Neural progenitor cell (in vitro differentiated cells): ENCODE measurements at regions not wholly inside any gene's neighbourhood (a gene's known extent, or its start where the extent isn't known, plus 50 kb on each side); places are given as distances from the start of the nearest gene placed in this dataset.

Experiments
- DNase-seq: peaks from one replicate; pipeline ENCODE4 v3.0.0-alpha.2; 2016; ENCODE audit warnings: low spot score
- H2AFZ ChIP-seq: fragments of 200-600 bp; sonication (generic); replicated peaks from 2 replicates; pipeline ENCODE4 v1.6.1; 2016; ENCODE audit warnings: antibody characterized with exemption
- H3F3A ChIP-seq: fragments of 200-600 bp; sonication (generic); 2 replicates; pipeline ENCODE4 v1.6.1; 2016; ENCODE audit warnings: antibody characterized with exemption, low read depth
- H3K27ac ChIP-seq: fragments of 200-600 bp; sonication (generic); 2 replicates; pipeline ENCODE4 v1.5.1; 2016; ENCODE audit warnings: mild to moderate bottlenecking
- H3K27me3 ChIP-seq: fragments of 200-600 bp; sonication (generic); 2 replicates; pipeline ENCODE4 v1.6.1; 2016; ENCODE audit warnings: mild to moderate bottlenecking, moderate library complexity
- H3K36me3 ChIP-seq: fragments of 200-600 bp; sonication (generic); 2 replicates; pipeline ENCODE4 v1.5.1; 2016
- H3K4me1 ChIP-seq: fragments of 200-600 bp; sonication (generic); 2 replicates; pipeline ENCODE4 v1.6.1; 2016; ENCODE audit warnings: mixed run types
- H3K4me2 ChIP-seq: fragments of 200-600 bp; sonication (generic); 2 replicates; pipeline ENCODE4 v1.6.1; 2016
- H3K4me3 ChIP-seq: fragments of 200-600 bp; sonication (generic); 2 replicates; pipeline ENCODE4 v1.5.1; 2016
- H3K79me2 ChIP-seq: fragments of 200-600 bp; sonication (generic); 2 replicates; pipeline ENCODE4 v1.6.1; 2016; ENCODE audit warnings: low read depth
- H3K9ac ChIP-seq: fragments of 200-600 bp; sonication (generic); 2 replicates; pipeline ENCODE4 v1.6.1; 2016
- H3K9me3 ChIP-seq: fragments of 200-600 bp; sonication (generic); 2 replicates; pipeline ENCODE4 v1.5.1; 2016; ENCODE audit warnings: low read depth
- H4K20me1 ChIP-seq: fragments of 200-600 bp; sonication (generic); 2 replicates; pipeline ENCODE4 v1.6.1; 2016; ENCODE audit warnings: low read depth
- H3K27ac Mint-ChIP-seq: 3 replicates; pipeline ENCODE4 v1.8.0; 2021; ENCODE audit warnings: mixed read lengths
- H3K27me3 Mint-ChIP-seq: 2 replicates; pipeline ENCODE4 v1.8.0; 2022; ENCODE audit warnings: low read depth, mild to moderate bottlenecking, inconsistent platforms, moderate library complexity, mixed read lengths; ENCODE audit not compliant: insufficient read depth
- H3K36me3 Mint-ChIP-seq: 3 replicates; pipeline ENCODE4 v1.8.0; 2021; ENCODE audit warnings: mixed read lengths
- H3K4me1 Mint-ChIP-seq: 3 replicates; pipeline ENCODE4 v1.8.0; 2021; ENCODE audit warnings: mixed read lengths
- H3K4me3 Mint-ChIP-seq: 3 replicates; pipeline ENCODE4 v1.8.0; 2021; ENCODE audit warnings: mild to moderate bottlenecking, moderate library complexity, mixed read lengths
- H3K9me3 Mint-ChIP-seq: 3 replicates; pipeline ENCODE4 v1.8.0; 2020; ENCODE audit warnings: mixed read lengths
- EZH2 ChIP-seq: fragments of 200-600 bp; sonication (generic); IDR thresholded peaks from 2 replicates; pipeline ENCODE4 v1.6.1; 2017; ENCODE audit warnings: antibody characterized with exemption, mild to moderate bottlenecking, moderate library complexity
- EZH2phosphoT487 ChIP-seq: fragments of 200-600 bp; sonication (generic); IDR thresholded peaks from 2 replicates; pipeline ENCODE4 v1.6.1; 2017; ENCODE audit warnings: antibody characterized with exemption
- TF ChIP-seq, protein P1 (sequence below): fragments of 200-600 bp; sonication (generic); IDR thresholded peaks from 2 replicates; pipeline ENCODE4 v1.5.1; 2017; ENCODE audit warnings: antibody characterized with exemption, mild to moderate bottlenecking

DNA sequence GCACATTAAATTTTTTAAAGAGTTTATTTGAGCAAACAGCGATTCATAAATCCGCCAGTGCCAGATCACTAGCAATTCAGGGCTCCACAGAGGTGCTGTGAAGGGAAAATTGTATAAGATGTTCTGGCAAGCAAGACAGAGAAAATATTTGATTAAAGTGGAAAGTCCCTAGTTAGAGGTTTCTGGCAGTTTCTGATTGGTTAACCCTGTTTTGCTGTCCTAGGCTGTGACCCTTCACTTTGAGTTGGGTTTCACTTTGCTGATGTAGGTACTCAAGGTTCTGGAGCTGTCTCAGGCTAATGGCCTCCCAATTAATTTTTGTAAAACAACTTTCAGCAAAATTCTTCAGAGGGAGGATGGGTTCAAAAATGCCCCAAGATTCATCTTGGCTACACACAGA lies 79.4 kb upstream of the NXPH1 start:
- no peak overlapping the region for H3K4me3 ChIP-seq
- no peaks in the 10 kb centered on the region for H3K4me1 ChIP-seq
- no peak for DNase-seq
- no peaks in the 10 kb centered on the region for H3F3A ChIP-seq
- no peaks in the 10 kb centered on the region for H3K9me3 ChIP-seq
- H3K27me3 ChIP-seq = no peaks in the 10 kb centered on the region
- H2AFZ ChIP-seq = no peak overlapping the region
- H3K27me3 Mint-ChIP-seq = no peaks in the 10 kb centered on the region
- no peak overlapping the region for H3K4me3 Mint-ChIP-seq
- H3K9ac ChIP-seq = no peak overlapping the region
- no peak overlapping the region for H3K4me2 ChIP-seq
- H3K4me1 Mint-ChIP-seq = peaks cover 20% of the 10 kb centered on the region
- TF ChIP-seq, protein P1, sequence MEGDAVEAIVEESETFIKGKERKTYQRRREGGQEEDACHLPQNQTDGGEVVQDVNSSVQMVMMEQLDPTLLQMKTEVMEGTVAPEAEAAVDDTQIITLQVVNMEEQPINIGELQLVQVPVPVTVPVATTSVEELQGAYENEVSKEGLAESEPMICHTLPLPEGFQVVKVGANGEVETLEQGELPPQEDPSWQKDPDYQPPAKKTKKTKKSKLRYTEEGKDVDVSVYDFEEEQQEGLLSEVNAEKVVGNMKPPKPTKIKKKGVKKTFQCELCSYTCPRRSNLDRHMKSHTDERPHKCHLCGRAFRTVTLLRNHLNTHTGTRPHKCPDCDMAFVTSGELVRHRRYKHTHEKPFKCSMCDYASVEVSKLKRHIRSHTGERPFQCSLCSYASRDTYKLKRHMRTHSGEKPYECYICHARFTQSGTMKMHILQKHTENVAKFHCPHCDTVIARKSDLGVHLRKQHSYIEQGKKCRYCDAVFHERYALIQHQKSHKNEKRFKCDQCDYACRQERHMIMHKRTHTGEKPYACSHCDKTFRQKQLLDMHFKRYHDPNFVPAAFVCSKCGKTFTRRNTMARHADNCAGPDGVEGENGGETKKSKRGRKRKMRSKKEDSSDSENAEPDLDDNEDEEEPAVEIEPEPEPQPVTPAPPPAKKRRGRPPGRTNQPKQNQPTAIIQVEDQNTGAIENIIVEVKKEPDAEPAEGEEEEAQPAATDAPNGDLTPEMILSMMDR = no peak
- no peak for TF ChIP-seq EZH2phosphoT487
- TF ChIP-seq EZH2 = no peak
- H3K27ac ChIP-seq = no peak overlapping the region
- H3K79me2 ChIP-seq = no peaks in the 10 kb centered on the region
- peaks cover 9% of the 10 kb centered on the region for H3K9me3 Mint-ChIP-seq
- no peak overlapping the region for H3K27ac Mint-ChIP-seq
- H4K20me1 ChIP-seq = no peaks in the 10 kb centered on the region
- H3K36me3 ChIP-seq = no peaks in the 10 kb centered on the region
- H3K36me3 Mint-ChIP-seq = no peaks in the 10 kb centered on the region

DNA sequence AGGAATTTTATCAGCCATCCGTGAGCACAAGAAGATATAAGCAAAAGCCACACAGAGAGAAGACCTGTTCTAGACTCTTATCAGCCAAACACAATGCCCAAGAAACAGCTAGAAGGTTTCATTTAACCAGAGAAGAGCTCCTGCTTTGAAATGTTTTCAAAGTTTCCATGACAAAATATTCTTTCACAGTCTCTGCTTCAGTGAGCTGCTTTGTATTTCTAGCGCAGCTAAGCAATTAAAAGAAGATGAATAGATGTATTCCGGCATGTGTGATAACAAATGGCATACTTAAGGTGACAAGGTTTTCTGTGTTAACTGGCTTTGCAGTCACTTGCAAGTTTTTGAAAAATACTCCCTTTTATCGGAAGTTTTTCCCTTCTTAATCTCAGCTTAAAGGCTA lies 78.9 kb upstream of the NXPH1 start:
- H3K27me3 ChIP-seq = no peaks in the 10 kb centered on the region
- H3F3A ChIP-seq = no peaks in the 10 kb centered on the region
- no peak overlapping the region for H3K27ac Mint-ChIP-seq
- no peak overlapping the region for H3K27ac ChIP-seq
- no peak for DNase-seq
- H4K20me1 ChIP-seq = no peaks in the 10 kb centered on the region
- no peak overlapping the region for H3K4me3 ChIP-seq
- no peak overlapping the region for H3K9ac ChIP-seq
- H3K4me3 Mint-ChIP-seq = no peak overlapping the region
- no peaks in the 10 kb centered on the region for H3K36me3 Mint-ChIP-seq
- H3K4me2 ChIP-seq = no peak overlapping the region
- TF ChIP-seq, protein P1 = no peak
- TF ChIP-seq EZH2phosphoT487 = no peak
- TF ChIP-seq EZH2 = no peak
- H3K9me3 ChIP-seq = no peaks in the 10 kb centered on the region
- H3K27me3 Mint-ChIP-seq = no peaks in the 10 kb centered on the region
- H3K9me3 Mint-ChIP-seq = peaks cover 9% of the 10 kb centered on the region
- no peak overlapping the region for H2AFZ ChIP-seq
- peaks cover 20% of the 10 kb centered on the region for H3K4me1 Mint-ChIP-seq
- no peaks in the 10 kb centered on the region for H3K79me2 ChIP-seq
- H3K36me3 ChIP-seq = no peaks in the 10 kb centered on the region
- no peaks in the 10 kb centered on the region for H3K4me1 ChIP-seq

GRCh38 chr7:8356071-8356470 lies 77.3 kb upstream of the NXPH1 start:
- H3K4me2 ChIP-seq = no peak overlapping the region
- Mint-ChIP-seq H3K4me1 (peaks cover 20% of the 10 kb centered on the region), H3K9me3 (peaks cover 9% of the 10 kb centered on the region), H3K27ac (no peak overlapping the region), H3K4me3 (no peak overlapping the region), H3K36me3 (no peaks in the 10 kb centered on the region), H3K27me3 (peaks cover 2% of the 10 kb centered on the region)
- no peaks in the 10 kb centered on the region for H3K4me1 ChIP-seq
- H3K9ac ChIP-seq = no peak overlapping the region
- TF ChIP-seq EZH2phosphoT487 (no peak), EZH2 (no peak)
- TF ChIP-seq, protein P1 = no peak
- no peak for DNase-seq
- H3K27me3 ChIP-seq = no peaks in the 10 kb centered on the region
- H3K4me3 ChIP-seq = no peak overlapping the region
- no peaks in the 10 kb centered on the region for H3K36me3 ChIP-seq
- H4K20me1 ChIP-seq = no peaks in the 10 kb centered on the region
- H3K27ac ChIP-seq = no peak overlapping the region
- no peaks in the 10 kb centered on the region for H3F3A ChIP-seq
- H3K9me3 ChIP-seq = no peaks in the 10 kb centered on the region
- no peak overlapping the region for H2AFZ ChIP-seq
- H3K79me2 ChIP-seq = no peaks in the 10 kb centered on the region

GRCh38 chr7:8357536-8357935 lies 75.9 kb upstream of the NXPH1 start:
- no peak overlapping the region for H3K4me2 ChIP-seq
- H3K36me3 ChIP-seq = no peaks in the 10 kb centered on the region
- H2AFZ ChIP-seq = no peak overlapping the region
- Mint-ChIP-seq H3K27ac (no peak overlapping the region), H3K4me3 (no peak overlapping the region), H3K36me3 (no peaks in the 10 kb centered on the region), H3K4me1 (peaks cover 20% of the 10 kb centered on the region), H3K27me3 (peaks cover 2% of the 10 kb centered on the region), H3K9me3 (peaks cover 9% of the 10 kb centered on the region)
- no peaks in the 10 kb centered on the region for H3F3A ChIP-seq
- no peaks in the 10 kb centered on the region for H3K9me3 ChIP-seq
- H3K27ac ChIP-seq = no peak overlapping the region
- H3K79me2 ChIP-seq = no peaks in the 10 kb centered on the region
- H3K9ac ChIP-seq = no peak overlapping the region
- no peak for DNase-seq
- H3K27me3 ChIP-seq = no peaks in the 10 kb centered on the region
- TF ChIP-seq EZH2 (no peak), EZH2phosphoT487 (no peak)
- TF ChIP-seq, protein P1 = no peak
- H3K4me3 ChIP-seq = no peak overlapping the region
- H4K20me1 ChIP-seq = no peaks in the 10 kb centered on the region
- H3K4me1 ChIP-seq = peaks cover 4% of the 10 kb centered on the region
